Body of pancreas (tissue), 4 donors: ENCODE measurements at regions not wholly inside any gene's neighbourhood (a gene's known extent, or its start where the extent isn't known, plus 50 kb on each side); places are given as distances from the start of the nearest gene placed in this dataset.

Experiments used
- ATAC-seq: fragments of 150-250 bp; one replicate; pipeline ENCODE4 v1.9.1; 2016
- DNase-seq, 4 donors: peaks; one replicate each; pipeline ENCODE4 v3.0.0-alpha.2; 2019
- H3K27ac ChIP-seq, 4 donors: fragments of 200-600 bp; sonication (generic); 1 replicate in 3 of 4; 2 replicates in 1 of 4; pipeline versions ENCODE4 v1.5.1 to v1.6.1; 2016 to 2019; ENCODE audit warnings: mild to moderate bottlenecking in 1 of 4, mixed read lengths in 1 of 4, moderate library complexity in 1 of 4
- H3K27me3 ChIP-seq, 2 donors: fragments of 200-600 bp; sonication (generic); one replicate each; pipeline ENCODE4 v1.6.0; 2016; ENCODE audit warnings: mild to moderate bottlenecking in 1 of 2
- H3K36me3 ChIP-seq, 2 donors: fragments of 200-600 bp; sonication (generic); replicated peaks in 1 of 2; 2 replicates each; pipeline ENCODE4 v1.5.1; 2016; ENCODE audit warnings: low read depth in 2 of 2; ENCODE audit not compliant: insufficient read depth in 1 of 2
- H3K4me1 ChIP-seq: fragments of 200-600 bp; sonication (generic); one replicate; pipeline ENCODE4 v1.6.0; 2016
- H3K4me3 ChIP-seq, 2 donors: fragments of 200-600 bp; sonication (generic); 1 replicate in 1 of 2; 2 replicates in 1 of 2; pipeline ENCODE4 v1.5.1; 2016 to 2019
- H3K9me3 ChIP-seq, 3 donors: fragments of 200-600 bp; sonication (generic); 1 replicate in 2 of 3; 2 replicates in 1 of 3; pipeline ENCODE4 v1.5.1; 2016
- CTCF ChIP-seq, 7 experiments: fragments of 450-650 bp in 4 of 7; fragments of 200-600 bp in 3 of 7; sonication (generic) in 3 of 7; IDR thresholded peaks; one replicate each; pipeline ENCODE4 v1.5.1; 2016 to 2019; ENCODE audit warnings: antibody characterized with exemption in 7 of 7
- POLR2A ChIP-seq, 3 donors: fragments of 450-650 bp; IDR thresholded peaks; one replicate each; pipeline ENCODE4 v1.6.1; 2016; ENCODE audit warnings: antibody characterized with exemption in 3 of 3, mild to moderate bottlenecking in 2 of 3
- WGBS, 2 donors: methylation state at CpG; one replicate each; pipeline ENCODE4 v1.1.5; 2017; 5-methylcytosine and 5-hydroxymethylcytosine counted together
- intact Hi-C: fragments of 100-400 bp; cut with DNase I; formaldehyde crosslinking; loops from one replicate; pipeline ENCODE4 v1.15.1; 2023

GRCh38 chr2:195343942-195344530, 313.0 kb upstream of the SLC39A10 start:
- H3K36me3 ChIP-seq, result no peaks in the 10 kb centered on the region
- H3K9me3 ChIP-seq, result no peaks in the 10 kb centered on the region
- H3K27me3 ChIP-seq, result no peaks in the 10 kb centered on the region
- intact Hi-C loops, result no loop called here
- ATAC-seq (no peak), DNase-seq (no peak)
- H3K27ac ChIP-seq, result no peak overlapping the region
- 64 to 66% methylated on average over 5 of the region's 5 CpGs for WGBS, 2 donors
- H3K4me1 ChIP-seq, result no peaks in the 10 kb centered on the region
- no peak overlapping the region for H3K4me3 ChIP-seq
- TF ChIP-seq POLR2A (IDR thresholded peaks at IDR 0.05), result no peak
- no peak for TF ChIP-seq CTCF (IDR thresholded peaks at IDR 0.05)

- WGBS, 2 donors, result 78 to 89% methylated on average over 2 of the region's 2 CpGs
- TF ChIP-seq POLR2A (IDR thresholded peaks at IDR 0.05) (no peak), CTCF (IDR thresholded peaks at IDR 0.05) (no peak)
These were observed 313.5 kb upstream of the SLC39A10 start for GRCh38 chr2:195343540-195343939.

GRCh38 chr2:195342061-195342460, 315.0 kb upstream of the SLC39A10 start:
- ATAC-seq (no peak), DNase-seq (no peak)
- TF ChIP-seq CTCF (IDR thresholded peaks at IDR 0.05) (no peak), POLR2A (IDR thresholded peaks at IDR 0.05) (no peak)
- H3K36me3 ChIP-seq, result no peaks in the 10 kb centered on the region
- no peak overlapping the region for H3K27ac ChIP-seq
- intact Hi-C loops, result no loop called here
- 51 to 60% methylated on average over 4 of the region's 4 CpGs for WGBS, 2 donors
- H3K9me3 ChIP-seq, result no peaks in the 10 kb centered on the region
- no peaks in the 10 kb centered on the region for H3K27me3 ChIP-seq
- no peaks in the 10 kb centered on the region for H3K4me1 ChIP-seq
- no peak overlapping the region for H3K4me3 ChIP-seq

More at GRCh38 chr2:195343540-195343939, 313.5 kb upstream of the SLC39A10 start:
- Histone ChIP-seq H3K27me3 (no peaks in the 10 kb centered on the region), H3K9me3 (no peaks in the 10 kb centered on the region), H3K4me1 (no peaks in the 10 kb centered on the region), H3K27ac (no peak overlapping the region), H3K36me3 (no peaks in the 10 kb centered on the region), H3K4me3 (no peak overlapping the region)
- intact Hi-C loops, result no loop called here
- DNase-seq, result no peak
- no peak for ATAC-seq

GRCh38 chr2:195338856-195339255, 318.2 kb upstream of the SLC39A10 start:
- TF ChIP-seq CTCF (IDR thresholded peaks at IDR 0.05) (no peak), POLR2A (IDR thresholded peaks at IDR 0.05) (no peak)
- intact Hi-C loops, result no loop called here
- Histone ChIP-seq H3K27me3 (no peaks in the 10 kb centered on the region), H3K36me3 (no peaks in the 10 kb centered on the region), H3K4me1 (no peaks in the 10 kb centered on the region), H3K9me3 (no peaks in the 10 kb centered on the region), H3K4me3 (no peak overlapping the region), H3K27ac (no peak overlapping the region)
- WGBS, 2 donors, result 80 to 94% methylated on average over 1 of the region's 1 CpG
- no peak for DNase-seq
- no peak for ATAC-seq

GRCh38 chr2:195337597-195337996, 319.4 kb upstream of the SLC39A10 start:
- WGBS, 2 donors, result 26 to 38% methylated on average over 2 of the region's 2 CpGs
- Histone ChIP-seq H3K4me3 (no peak overlapping the region), H3K9me3 (no peaks in the 10 kb centered on the region), H3K27ac (no peak overlapping the region), H3K36me3 (no peaks in the 10 kb centered on the region), H3K27me3 (no peaks in the 10 kb centered on the region), H3K4me1 (no peaks in the 10 kb centered on the region)
- intact Hi-C loops, result no loop called here
- DNase-seq, result no peak
- ATAC-seq, result no peak
- no peak for TF ChIP-seq CTCF (IDR thresholded peaks at IDR 0.05)
- no peak for TF ChIP-seq POLR2A (IDR thresholded peaks at IDR 0.05)
